ENCODE measurements at regions not wholly inside any gene's neighbourhood (a gene's known extent, or its start where the extent isn't known, plus 50 kb on each side); places are given as distances from the start of the nearest gene placed in this dataset.

- TF ChIP-seq CTCF (conservative IDR thresholded peaks at IDR 0.05; ENCODE audit: low read depth, low read length): no peak
- TF ChIP-seq EZH2 (IDR thresholded peaks at IDR 0.05; ENCODE audit: borderline replicate concordance, low read depth, low read length, poor library complexity, severe bottlenecking): no peak
- ChIA-PET CTCF (no interaction called here), POLR2A (ENCODE audit: low non-redundant PET) (no interaction called here)
- H3K27ac ChIP-seq (ENCODE audit: low read depth, low read length, poor library complexity, severe bottlenecking): no peak overlapping the region
- no peaks in the 10 kb centered on the region for H3K36me3 ChIP-seq (ENCODE audit: insufficient read depth, low read length, poor library complexity, severe bottlenecking)
- DNase-seq (ENCODE audit: low spot score): no peak
- BruUV-seq (replicated peaks): no TSS peak
- no peaks in the 10 kb centered on the region for H3K9me3 ChIP-seq (ENCODE audit: low read depth, low read length, poor library complexity, severe bottlenecking)
- no peak overlapping the region for H3K4me3 ChIP-seq (ENCODE audit: low read depth, low read length, poor library complexity, severe bottlenecking)
- intact Hi-C loops (cut with micrococcal nuclease; ENCODE audit: unreplicated experiment): loop anchor here (10.0 kb wide), 1 partner anchor 380 kb away; no protein-coding TSS in a partner anchor
- H3K4me1 ChIP-seq (ENCODE audit: insufficient read depth, low read length, poor library complexity, severe bottlenecking): peaks cover 4% of the 10 kb centered on the region
- no peaks in the 10 kb centered on the region for H3K27me3 ChIP-seq (replicated peaks; ENCODE audit: insufficient read depth, low read depth, low read length, poor library complexity)
Observed at GRCh38 chr6:157754351-157754750, 68.7 kb upstream of the SNX9 start.

GRCh38 chr6:157755032-157755745, 67.9 kb upstream of the SNX9 start:
- no peak for TF ChIP-seq EZH2 (IDR thresholded peaks at IDR 0.05; ENCODE audit: borderline replicate concordance, low read depth, low read length, poor library complexity, severe bottlenecking)
- TF ChIP-seq CTCF (conservative IDR thresholded peaks at IDR 0.05; ENCODE audit: low read depth, low read length): no peak
- no peaks in the 10 kb centered on the region for H3K27me3 ChIP-seq (replicated peaks; ENCODE audit: insufficient read depth, low read depth, low read length, poor library complexity)
- H3K9me3 ChIP-seq (ENCODE audit: low read depth, low read length, poor library complexity, severe bottlenecking): no peaks in the 10 kb centered on the region
- no TSS peak for BruUV-seq (replicated peaks)
- no peak overlapping the region for H3K27ac ChIP-seq (ENCODE audit: low read depth, low read length, poor library complexity, severe bottlenecking)
- ChIA-PET POLR2A (ENCODE audit: low non-redundant PET) (no interaction called here), CTCF (no interaction called here)
- H3K4me1 ChIP-seq (ENCODE audit: insufficient read depth, low read length, poor library complexity, severe bottlenecking): peaks cover 4% of the 10 kb centered on the region
- intact Hi-C loops (cut with micrococcal nuclease; ENCODE audit: unreplicated experiment): loop anchor here (10.0 kb wide), 1 partner anchor 380 kb away; no protein-coding TSS in a partner anchor
- DNase-seq (ENCODE audit: low spot score): no peak
- H3K36me3 ChIP-seq (ENCODE audit: insufficient read depth, low read length, poor library complexity, severe bottlenecking): no peaks in the 10 kb centered on the region
- no peak overlapping the region for H3K4me3 ChIP-seq (ENCODE audit: low read depth, low read length, poor library complexity, severe bottlenecking)

- DNase-seq (ENCODE audit: low spot score): no peak
- H3K27ac ChIP-seq (ENCODE audit: low read depth, low read length, poor library complexity, severe bottlenecking): no peak overlapping the region
- H3K27me3 ChIP-seq (replicated peaks; ENCODE audit: insufficient read depth, low read depth, low read length, poor library complexity): no peaks in the 10 kb centered on the region
- no peak overlapping the region for H3K4me3 ChIP-seq (ENCODE audit: low read depth, low read length, poor library complexity, severe bottlenecking)
- H3K4me1 ChIP-seq (ENCODE audit: insufficient read depth, low read length, poor library complexity, severe bottlenecking): peaks cover 4% of the 10 kb centered on the region
- H3K9me3 ChIP-seq (ENCODE audit: low read depth, low read length, poor library complexity, severe bottlenecking): no peaks in the 10 kb centered on the region
- intact Hi-C loops (cut with micrococcal nuclease; ENCODE audit: unreplicated experiment): loop anchor here (1.0 to 10.0 kb wide), 4 partner anchors 117 to 379 kb away; no protein-coding TSS in a partner anchor
- ChIA-PET POLR2A (ENCODE audit: low non-redundant PET) (no interaction called here), CTCF (no interaction called here)
- no TSS peak for BruUV-seq (replicated peaks)
- no peak for TF ChIP-seq EZH2 (IDR thresholded peaks at IDR 0.05; ENCODE audit: borderline replicate concordance, low read depth, low read length, poor library complexity, severe bottlenecking)
- no peak for TF ChIP-seq CTCF (conservative IDR thresholded peaks at IDR 0.05; ENCODE audit: low read depth, low read length)
- no peaks in the 10 kb centered on the region for H3K36me3 ChIP-seq (ENCODE audit: insufficient read depth, low read length, poor library complexity, severe bottlenecking)
Observed at GRCh38 chr6:157755746-157756411, 67.2 kb upstream of the SNX9 start.
